Upper lobe of left lung (tissue), 6 donors: ENCODE measurements at regions not wholly inside any gene's neighbourhood (a gene's known extent, or its start where the extent isn't known, plus 50 kb on each side); places are given as distances from the start of the nearest gene placed in this dataset.

Source experiments
- ATAC-seq, 2 donors: fragments of 200-7000 bp; cut with Tn5 transposase; one replicate each; pipeline ENCODE4 v1.9.1; 2022; ENCODE audit warnings: mild to moderate bottlenecking in 2 of 2, moderate library complexity in 2 of 2; ENCODE audit not compliant: low FRiP score in 2 of 2
- DNase-seq, 2 donors: peaks; one replicate each; pipeline ENCODE4 v3.0.0-alpha.2; 2019 to 2020
- H3K27ac ChIP-seq, 4 donors: fragments of 200-600 bp; sonication (generic); one replicate each; pipeline ENCODE4 v1.5.1; 2016 to 2019
- H3K27me3 ChIP-seq, 4 donors: fragments of 200-600 bp; sonication (generic); one replicate each; pipeline ENCODE4 v1.5.1; 2017 to 2019
- H3K36me3 ChIP-seq, 4 donors: fragments of 200-600 bp; sonication (generic); one replicate each; pipeline ENCODE4 v1.5.1; 2016 to 2019
- H3K4me1 ChIP-seq, 4 donors: fragments of 200-600 bp; sonication (generic); one replicate each; pipeline ENCODE4 v1.5.1; 2018 to 2019
- H3K4me3 ChIP-seq, 4 donors: fragments of 200-600 bp; sonication (generic); one replicate each; pipeline ENCODE4 v1.5.1; 2017 to 2019; ENCODE audit warnings: mild to moderate bottlenecking in 2 of 4, moderate library complexity in 1 of 4
- H3K9me3 ChIP-seq, 4 donors: fragments of 200-600 bp; sonication (generic); one replicate each; pipeline ENCODE4 v1.5.1; 2018 to 2019
- EP300 ChIP-seq, 4 donors: sonication (generic); formaldehyde crosslinking; IDR thresholded peaks; one replicate each; pipeline ENCODE4 v1.5.1; 2017; ENCODE audit warnings: antibody characterized with exemption in 4 of 4, control low read depth in 2 of 4
- POLR2A ChIP-seq, 4 donors: fragments of 450-650 bp; IDR thresholded peaks; one replicate each; pipeline ENCODE4 v1.5.1; 2016 to 2017; ENCODE audit warnings: antibody characterized with exemption in 4 of 4, mild to moderate bottlenecking in 2 of 4
- POLR2AphosphoS5 ChIP-seq, 2 donors: sonication (generic); formaldehyde crosslinking; IDR thresholded peaks; one replicate each; pipeline ENCODE4 v1.5.1; 2017; ENCODE audit warnings: antibody characterized with exemption in 2 of 2
- WGBS, 2 donors: methylation state at CpG; one replicate each; pipeline ENCODE4 v1.1.5; 2017 to 2018; 5-methylcytosine and 5-hydroxymethylcytosine counted together
- TF ChIP-seq, protein P1 (sequence below), 6 experiments: fragments of 450-650 bp in 4 of 6; fragments of 200-600 bp in 2 of 6; sonication (generic) in 2 of 6; IDR thresholded peaks; one replicate each; pipeline ENCODE4 v1.5.1; 2016 to 2019; ENCODE audit warnings: antibody characterized with exemption in 6 of 6
- donor health status: DM: no; HTN: no; CAD: no; lungs with moderate emphysema.
- donor health status: DM: no; HTN: yes; CAD: no; lungs with severe emphysema.

DNA sequence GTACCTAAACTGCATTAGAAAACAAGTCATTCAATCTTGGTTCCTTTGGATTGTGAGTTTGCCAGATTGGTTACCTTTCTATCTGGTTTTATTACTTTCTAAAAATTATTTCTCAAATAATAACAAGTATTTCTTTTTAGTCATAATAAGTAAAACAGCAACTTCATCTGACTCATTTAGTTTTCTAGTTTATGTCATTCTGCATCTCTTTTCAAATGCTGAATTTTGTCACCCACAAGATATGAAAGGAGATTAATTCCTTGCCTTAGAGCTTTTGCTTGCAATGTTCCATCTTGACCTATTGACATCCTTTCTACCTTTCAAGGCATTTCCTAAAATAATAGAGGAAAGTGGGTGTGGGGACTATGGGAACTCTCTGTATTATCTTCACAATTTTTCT is 253.6 kb upstream of the PEX5L start:
- no peak for DNase-seq
- H3K4me3 ChIP-seq, result no peak overlapping the region
- H3K9me3 ChIP-seq, result no peaks in the 10 kb centered on the region
- no peak for ATAC-seq
- H3K4me1 ChIP-seq, result no peaks in the 10 kb centered on the region
- H3K27ac ChIP-seq, result no peak overlapping the region
- no peaks in the 10 kb centered on the region for H3K27me3 ChIP-seq
- TF ChIP-seq EP300 (IDR thresholded peaks at IDR 0.05), result no peak
- H3K36me3 ChIP-seq, result no peaks in the 10 kb centered on the region

DNA sequence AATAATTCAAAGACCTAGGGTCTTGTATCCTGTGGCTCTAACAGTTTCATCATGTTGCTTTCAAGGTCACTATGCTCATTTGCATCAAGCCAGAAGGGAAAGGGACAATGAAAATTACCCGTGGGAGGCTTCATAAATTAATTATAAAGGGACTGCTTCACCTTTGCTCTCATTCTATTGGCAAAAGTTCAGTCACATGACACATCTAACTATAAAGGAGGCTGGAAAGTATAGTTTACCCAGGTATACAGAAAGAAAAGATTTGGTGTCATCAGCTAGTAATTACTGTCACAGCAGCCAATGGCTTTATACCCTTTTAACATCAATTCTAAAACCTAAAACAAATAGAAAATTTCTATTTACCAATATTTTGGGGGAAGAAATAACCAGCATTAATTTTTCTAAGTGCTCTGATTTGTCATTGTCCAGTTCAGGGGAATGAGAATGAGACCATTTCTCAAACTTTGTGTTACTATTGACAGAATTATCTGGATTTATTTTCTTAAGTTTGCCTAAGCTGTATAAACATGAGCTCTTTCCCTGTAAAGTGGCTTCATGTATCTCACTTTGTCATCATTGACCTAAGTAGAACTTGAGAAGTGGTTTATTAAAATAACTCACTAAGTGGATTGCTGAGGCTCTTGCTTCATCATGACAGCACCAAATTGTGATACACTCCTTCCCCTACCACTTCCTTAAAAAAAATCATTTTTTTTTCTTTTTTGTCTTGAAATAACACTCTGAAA is 257.7 kb upstream of the PEX5L start:
- WGBS, 2 donors, result 40 to 61% methylated on average over 1 of the region's 1 CpG
- ATAC-seq (no peak), DNase-seq (no peak)
- Histone ChIP-seq H3K4me3 (no peak overlapping the region), H3K9me3 (no peaks in the 10 kb centered on the region), H3K36me3 (no peaks in the 10 kb centered on the region), H3K27ac (no peak overlapping the region), H3K4me1 (no peaks in the 10 kb centered on the region), H3K27me3 (no peaks in the 10 kb centered on the region)
- TF ChIP-seq, protein P1, sequence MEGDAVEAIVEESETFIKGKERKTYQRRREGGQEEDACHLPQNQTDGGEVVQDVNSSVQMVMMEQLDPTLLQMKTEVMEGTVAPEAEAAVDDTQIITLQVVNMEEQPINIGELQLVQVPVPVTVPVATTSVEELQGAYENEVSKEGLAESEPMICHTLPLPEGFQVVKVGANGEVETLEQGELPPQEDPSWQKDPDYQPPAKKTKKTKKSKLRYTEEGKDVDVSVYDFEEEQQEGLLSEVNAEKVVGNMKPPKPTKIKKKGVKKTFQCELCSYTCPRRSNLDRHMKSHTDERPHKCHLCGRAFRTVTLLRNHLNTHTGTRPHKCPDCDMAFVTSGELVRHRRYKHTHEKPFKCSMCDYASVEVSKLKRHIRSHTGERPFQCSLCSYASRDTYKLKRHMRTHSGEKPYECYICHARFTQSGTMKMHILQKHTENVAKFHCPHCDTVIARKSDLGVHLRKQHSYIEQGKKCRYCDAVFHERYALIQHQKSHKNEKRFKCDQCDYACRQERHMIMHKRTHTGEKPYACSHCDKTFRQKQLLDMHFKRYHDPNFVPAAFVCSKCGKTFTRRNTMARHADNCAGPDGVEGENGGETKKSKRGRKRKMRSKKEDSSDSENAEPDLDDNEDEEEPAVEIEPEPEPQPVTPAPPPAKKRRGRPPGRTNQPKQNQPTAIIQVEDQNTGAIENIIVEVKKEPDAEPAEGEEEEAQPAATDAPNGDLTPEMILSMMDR (IDR thresholded peaks at IDR 0.05), result no peak
- no peak for TF ChIP-seq EP300 (IDR thresholded peaks at IDR 0.05)
- no peak for TF ChIP-seq POLR2AphosphoS5 (IDR thresholded peaks at IDR 0.05)
- no peak for TF ChIP-seq POLR2A (IDR thresholded peaks at IDR 0.05)

DNA sequence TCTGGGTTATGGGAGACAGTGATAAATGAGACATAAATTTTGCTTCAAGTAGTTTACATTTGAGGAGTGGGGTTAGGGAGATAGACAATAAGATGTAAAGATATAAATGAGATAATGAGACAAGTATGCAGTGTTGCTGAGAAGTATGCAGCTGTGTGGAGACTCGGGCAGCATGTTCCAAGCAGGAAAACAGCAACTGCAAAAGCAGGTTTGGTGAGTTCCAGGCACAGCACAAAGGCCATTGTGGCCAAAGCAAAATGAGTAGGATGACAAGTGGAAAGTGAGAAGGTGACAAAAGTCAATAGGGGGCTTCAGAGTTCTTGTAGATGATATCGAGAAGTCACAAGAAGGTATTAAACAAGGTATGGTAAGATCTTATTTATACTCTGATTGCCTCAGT is 259.1 kb upstream of the PEX5L start:
- DNase-seq (no peak), ATAC-seq (no peak)
- Histone ChIP-seq H3K27me3 (no peaks in the 10 kb centered on the region), H3K9me3 (no peaks in the 10 kb centered on the region), H3K4me3 (no peak overlapping the region), H3K36me3 (no peaks in the 10 kb centered on the region), H3K27ac (no peak overlapping the region), H3K4me1 (no peaks in the 10 kb centered on the region)
- WGBS, 2 donors, result 32 to 45% methylated on average over 2 of the region's 2 CpGs
- TF ChIP-seq, protein P1 (IDR thresholded peaks at IDR 0.05), result no peak
- no peak for TF ChIP-seq POLR2AphosphoS5 (IDR thresholded peaks at IDR 0.05)
- no peak for TF ChIP-seq POLR2A (IDR thresholded peaks at IDR 0.05)
- no peak for TF ChIP-seq EP300 (IDR thresholded peaks at IDR 0.05)

DNA sequence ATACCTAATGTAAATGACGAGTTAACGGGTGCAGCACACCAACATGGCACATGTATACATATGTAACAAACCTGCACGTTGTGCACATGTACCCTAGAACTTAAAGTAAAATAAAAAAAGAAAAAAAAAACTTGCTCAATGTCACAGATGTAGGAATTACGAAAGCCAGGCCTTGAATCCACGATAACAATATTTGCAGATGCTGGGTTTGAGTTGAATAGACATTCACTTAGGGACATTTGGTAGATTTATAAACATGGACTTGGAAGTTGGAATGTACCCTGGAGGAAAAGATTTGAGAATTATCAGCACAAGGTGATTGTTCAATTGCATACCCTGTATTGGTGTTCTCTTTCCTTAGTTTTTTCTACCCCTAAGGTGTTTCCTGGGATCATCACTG is 260.2 kb upstream of the PEX5L start:
- no peaks in the 10 kb centered on the region for H3K9me3 ChIP-seq
- TF ChIP-seq EP300 (IDR thresholded peaks at IDR 0.05) (no peak), POLR2AphosphoS5 (IDR thresholded peaks at IDR 0.05) (no peak), POLR2A (IDR thresholded peaks at IDR 0.05) (no peak)
- TF ChIP-seq, protein P1 (IDR thresholded peaks at IDR 0.05), result no peak
- DNase-seq (no peak), ATAC-seq (no peak)
- no peaks in the 10 kb centered on the region for H3K4me1 ChIP-seq
- H3K27ac ChIP-seq, result no peak overlapping the region
- WGBS, 2 donors, result 83 to 88% methylated on average over 5 of the region's 5 CpGs
- H3K4me3 ChIP-seq, result no peak overlapping the region
- H3K27me3 ChIP-seq, result no peaks in the 10 kb centered on the region
- no peaks in the 10 kb centered on the region for H3K36me3 ChIP-seq

DNA sequence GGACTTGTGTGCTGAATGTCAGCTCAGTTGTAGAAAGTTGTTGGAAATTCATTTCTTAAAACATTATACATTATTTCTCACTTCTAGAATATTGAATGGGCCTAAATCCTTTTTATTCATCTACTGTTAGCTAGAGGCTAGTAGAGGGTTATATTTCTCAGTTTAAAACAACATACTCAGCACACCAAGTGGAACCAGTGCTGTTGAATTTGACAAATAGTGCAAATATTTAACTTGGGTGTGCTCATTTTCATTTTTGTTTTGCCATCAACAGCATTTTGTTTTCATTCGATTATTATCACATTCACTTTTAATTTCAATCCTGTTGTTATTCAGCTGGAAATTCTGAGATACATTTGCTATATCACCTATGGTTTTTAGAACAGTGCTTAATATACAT is 269.4 kb upstream of the PEX5L start:
- H3K27me3 ChIP-seq, result no peaks in the 10 kb centered on the region
- TF ChIP-seq POLR2AphosphoS5 (IDR thresholded peaks at IDR 0.05) (no peak), POLR2A (IDR thresholded peaks at IDR 0.05) (no peak), EP300 (IDR thresholded peaks at IDR 0.05) (no peak)
- TF ChIP-seq, protein P1 (IDR thresholded peaks at IDR 0.05), result no peak
- DNase-seq, result no peak
- no peaks in the 10 kb centered on the region for H3K36me3 ChIP-seq
- no peaks in the 10 kb centered on the region for H3K4me1 ChIP-seq
- H3K9me3 ChIP-seq, result no peaks in the 10 kb centered on the region
- no peak for ATAC-seq
- H3K27ac ChIP-seq, result no peak overlapping the region
- H3K4me3 ChIP-seq, result no peak overlapping the region
- 80 to 82% methylated on average over 1 of the region's 1 CpG for WGBS, 2 donors
